Chondrocyte (in vitro differentiated cells): ENCODE measurements at regions not wholly inside any gene's neighbourhood (a gene's known extent, or its start where the extent isn't known, plus 50 kb on each side); places are given as distances from the start of the nearest gene placed in this dataset.

ENCODE experiments used
- DNase-seq: peaks from one replicate; pipeline ENCODE4 v3.0.0; 2021; ENCODE audit warnings: mixed read lengths, low spot score
- H3K27ac Mint-ChIP-seq: one replicate; pipeline ENCODE4 v1.8.0; 2021; ENCODE audit warnings: mild to moderate bottlenecking, moderate library complexity, mixed read lengths; ENCODE audit not compliant: unreplicated experiment
- H3K27me3 Mint-ChIP-seq: 2 replicates; pipeline ENCODE4 v1.8.0; 2021; ENCODE audit warnings: low read depth, mixed read lengths
- H3K36me3 Mint-ChIP-seq: 2 replicates; pipeline ENCODE4 v1.8.0; 2021; ENCODE audit warnings: low read depth, mixed read lengths
- H3K4me1 Mint-ChIP-seq: 2 replicates; pipeline ENCODE4 v1.8.0; 2021; ENCODE audit warnings: low read depth, mild to moderate bottlenecking, mixed read lengths
- H3K4me3 Mint-ChIP-seq: one replicate; pipeline ENCODE4 v1.8.0; 2021; ENCODE audit warnings: mild to moderate bottlenecking, moderate library complexity, mixed read lengths; ENCODE audit not compliant: unreplicated experiment
- H3K9me3 Mint-ChIP-seq: 2 replicates; pipeline ENCODE4 v1.8.0; 2021; ENCODE audit warnings: low read depth, mixed read lengths
- TF ChIP-seq, protein P1 (sequence below): fragments of 200-600 bp; sonication (generic); IDR thresholded peaks from 2 replicates; pipeline ENCODE4 v1.5.0; 2021; ENCODE audit warnings: antibody characterized with exemption, mild to moderate bottlenecking, moderate library complexity

DNA sequence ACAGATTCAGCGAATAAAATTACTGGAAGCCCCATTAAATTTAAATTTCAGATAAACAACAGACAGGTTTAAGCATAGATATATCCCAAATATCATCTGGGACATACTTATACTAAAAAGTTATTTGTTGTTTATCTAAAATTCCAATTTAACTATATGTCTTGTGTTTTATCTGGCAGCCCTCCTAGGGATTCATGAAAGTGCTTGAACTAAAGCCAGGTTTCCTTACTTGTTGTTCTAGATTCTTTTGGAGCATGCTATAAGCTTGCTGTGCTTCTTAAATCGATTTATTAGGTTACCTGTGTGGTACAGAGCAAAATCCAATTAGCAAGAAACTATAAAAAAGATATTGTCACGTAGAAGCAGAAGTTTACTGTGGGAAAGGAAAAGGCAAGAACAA lies 202.5 kb upstream of the GMDS start:
- TF ChIP-seq, protein P1, sequence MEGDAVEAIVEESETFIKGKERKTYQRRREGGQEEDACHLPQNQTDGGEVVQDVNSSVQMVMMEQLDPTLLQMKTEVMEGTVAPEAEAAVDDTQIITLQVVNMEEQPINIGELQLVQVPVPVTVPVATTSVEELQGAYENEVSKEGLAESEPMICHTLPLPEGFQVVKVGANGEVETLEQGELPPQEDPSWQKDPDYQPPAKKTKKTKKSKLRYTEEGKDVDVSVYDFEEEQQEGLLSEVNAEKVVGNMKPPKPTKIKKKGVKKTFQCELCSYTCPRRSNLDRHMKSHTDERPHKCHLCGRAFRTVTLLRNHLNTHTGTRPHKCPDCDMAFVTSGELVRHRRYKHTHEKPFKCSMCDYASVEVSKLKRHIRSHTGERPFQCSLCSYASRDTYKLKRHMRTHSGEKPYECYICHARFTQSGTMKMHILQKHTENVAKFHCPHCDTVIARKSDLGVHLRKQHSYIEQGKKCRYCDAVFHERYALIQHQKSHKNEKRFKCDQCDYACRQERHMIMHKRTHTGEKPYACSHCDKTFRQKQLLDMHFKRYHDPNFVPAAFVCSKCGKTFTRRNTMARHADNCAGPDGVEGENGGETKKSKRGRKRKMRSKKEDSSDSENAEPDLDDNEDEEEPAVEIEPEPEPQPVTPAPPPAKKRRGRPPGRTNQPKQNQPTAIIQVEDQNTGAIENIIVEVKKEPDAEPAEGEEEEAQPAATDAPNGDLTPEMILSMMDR = no peak
- Mint-ChIP-seq H3K36me3 (no peaks in the 10 kb centered on the region), H3K4me1 (peaks cover 24% of the 10 kb centered on the region), H3K9me3 (no peaks in the 10 kb centered on the region), H3K27ac (peak overlapping the region; percentile 3), H3K4me3 (no peak overlapping the region), H3K27me3 (no peaks in the 10 kb centered on the region)
- no peak for DNase-seq

DNA sequence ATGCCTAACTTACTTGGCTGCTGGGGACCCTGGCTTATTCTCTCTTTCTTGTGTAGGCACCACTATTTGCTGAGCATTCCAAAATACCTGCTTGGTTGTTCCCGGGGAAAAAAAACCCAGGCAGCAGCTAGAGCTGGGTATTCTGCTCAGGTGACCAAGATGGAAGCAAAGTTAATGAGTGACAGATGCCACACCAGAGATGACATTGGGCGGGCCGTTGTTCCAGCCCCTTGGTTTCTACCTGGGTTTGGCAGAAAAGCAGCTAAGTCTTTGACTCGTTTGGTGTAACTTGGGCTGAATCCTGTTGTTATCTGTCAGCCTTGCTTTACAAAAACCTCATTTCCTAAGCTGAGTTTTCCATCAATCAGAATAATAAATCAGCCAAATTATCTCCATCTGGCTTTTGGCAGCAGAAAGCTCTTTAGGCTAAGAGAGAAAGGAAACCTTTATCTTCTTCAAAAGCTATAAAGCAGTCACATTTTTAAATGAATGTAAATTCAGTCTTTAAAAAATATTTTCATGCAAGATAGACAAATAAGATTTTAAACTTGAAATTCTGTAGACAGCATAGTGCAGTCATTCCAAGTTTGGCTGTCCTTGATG lies 202.0 kb upstream of the GMDS start:
- Mint-ChIP-seq H3K36me3 (no peaks in the 10 kb centered on the region), H3K9me3 (no peaks in the 10 kb centered on the region), H3K27me3 (no peaks in the 10 kb centered on the region), H3K27ac (no peak overlapping the region), H3K4me3 (no peak overlapping the region), H3K4me1 (peaks cover 24% of the 10 kb centered on the region)
- TF ChIP-seq, protein P1 = no peak
- no peak for DNase-seq

DNA sequence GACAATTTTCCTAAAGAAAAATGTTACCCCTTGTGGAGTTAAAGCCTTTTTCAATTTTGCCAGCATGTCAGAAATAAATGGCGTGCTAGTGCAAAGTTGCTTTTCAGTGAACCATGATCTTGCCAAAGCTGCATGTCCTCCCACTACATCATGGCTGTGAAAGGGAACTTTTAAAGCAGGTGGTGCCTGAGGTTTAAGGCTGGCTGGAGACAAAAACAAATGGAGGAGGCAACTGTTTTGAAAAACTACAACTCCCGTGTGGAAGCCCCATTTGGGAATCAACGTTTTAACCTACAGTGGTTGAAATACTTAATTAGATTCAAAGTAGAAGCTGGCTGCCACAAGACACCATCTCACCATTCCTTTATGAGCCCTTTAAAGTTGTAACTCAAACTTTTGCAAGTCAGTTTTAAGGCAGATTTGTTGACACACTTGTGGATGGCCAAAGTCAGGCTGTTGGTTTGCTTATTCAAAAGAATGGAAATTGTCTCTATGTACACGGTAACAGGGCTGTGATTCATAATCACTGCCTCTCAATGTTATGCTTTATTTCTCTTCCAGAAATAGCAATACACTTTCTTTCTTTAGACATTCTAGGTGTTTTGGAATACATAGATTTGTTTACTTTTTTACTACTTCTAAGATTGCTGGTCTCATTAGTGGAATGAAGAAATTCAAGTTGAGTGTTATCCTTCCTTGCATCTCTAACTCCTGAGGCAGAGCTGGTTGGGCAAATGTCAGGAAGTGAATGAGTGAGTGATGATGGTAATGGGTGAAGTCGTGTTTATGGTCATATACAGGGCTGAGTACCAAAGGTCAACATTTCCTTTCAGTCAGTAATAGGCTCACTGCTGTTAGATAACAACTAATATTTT lies 196.4 kb upstream of the GMDS start:
- Mint-ChIP-seq H3K4me3 (no peak overlapping the region), H3K36me3 (peaks cover 2% of the 10 kb centered on the region), H3K27ac (no peak overlapping the region), H3K4me1 (peaks cover 12% of the 10 kb centered on the region), H3K27me3 (no peaks in the 10 kb centered on the region), H3K9me3 (no peaks in the 10 kb centered on the region)
- DNase-seq = no peak
- TF ChIP-seq, protein P1 = no peak

DNA sequence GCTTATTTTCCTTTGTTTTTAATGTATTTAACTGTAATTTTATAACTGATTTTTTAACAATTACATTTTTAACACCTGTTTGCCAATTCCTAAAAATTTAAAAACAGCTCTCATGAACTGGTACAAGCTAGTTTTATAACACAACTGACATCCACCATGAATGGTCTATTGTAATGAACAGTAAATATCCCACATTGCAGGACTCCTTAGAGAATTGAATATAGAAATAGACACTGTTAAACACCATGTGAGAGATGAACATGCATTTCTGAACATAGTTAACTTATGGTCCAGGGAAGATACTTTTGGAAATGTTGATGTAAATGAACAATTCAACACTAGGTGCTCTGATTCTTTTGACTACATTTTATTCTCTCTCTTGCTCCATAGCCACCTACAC lies 195.1 kb upstream of the GMDS start:
- DNase-seq = no peak
- no peaks in the 10 kb centered on the region for H3K9me3 Mint-ChIP-seq
- H3K27ac Mint-ChIP-seq = no peak overlapping the region
- TF ChIP-seq, protein P1 = no peak
- H3K4me3 Mint-ChIP-seq = no peak overlapping the region
- no peaks in the 10 kb centered on the region for H3K27me3 Mint-ChIP-seq
- H3K36me3 Mint-ChIP-seq = peaks cover 2% of the 10 kb centered on the region
- H3K4me1 Mint-ChIP-seq = peaks cover 25% of the 10 kb centered on the region

DNA sequence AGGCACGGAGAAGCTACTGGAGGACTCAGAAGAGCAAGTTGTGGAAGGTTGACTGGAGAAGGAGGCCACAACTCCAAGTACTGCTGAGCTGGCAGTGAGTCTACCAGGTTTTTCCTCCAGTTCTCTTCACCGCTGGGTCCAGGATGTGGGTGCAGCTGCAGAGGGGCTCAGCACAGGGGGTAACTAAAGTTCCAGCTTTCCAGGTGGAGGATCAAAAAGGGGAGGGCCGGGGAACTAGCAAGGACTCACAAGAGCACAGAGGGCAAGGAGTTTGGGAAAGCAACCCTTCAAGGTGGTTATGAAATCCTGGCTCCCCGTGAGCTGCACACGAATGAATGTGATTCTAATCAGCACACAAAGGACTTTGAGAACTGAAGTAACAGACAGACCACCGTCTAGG lies 194.2 kb upstream of the GMDS start:
- no peak overlapping the region for H3K4me3 Mint-ChIP-seq
- H3K9me3 Mint-ChIP-seq = no peaks in the 10 kb centered on the region
- H3K4me1 Mint-ChIP-seq = peaks cover 34% of the 10 kb centered on the region
- peaks cover 2% of the 10 kb centered on the region for H3K36me3 Mint-ChIP-seq
- H3K27ac Mint-ChIP-seq = no peak overlapping the region
- TF ChIP-seq, protein P1 = no peak
- H3K27me3 Mint-ChIP-seq = no peaks in the 10 kb centered on the region
- DNase-seq = no peak
